Activated naive CD4-positive, alpha-beta T cell treated with anti-CD3 and anti-CD28 coated beads, Interleukin-2, amount 50 U/mL, for 24 hours (primary cell): ENCODE measurements at regions not wholly inside any gene's neighbourhood (a gene's known extent, or its start where the extent isn't known, plus 50 kb on each side); places are given as distances from the start of the nearest gene placed in this dataset.
"Not testable (repeated sequence)": the region's sequence is repeated elsewhere in the genome, so short reads cannot be mapped to it uniquely, and the experiment has no call there.

Source experiments
- H3K27ac Mint-ChIP-seq: one replicate; pipeline ENCODE4 v1.8.0; 2021; ENCODE audit warnings: mild to moderate bottlenecking, mixed read lengths
- H3K27me3 Mint-ChIP-seq: one replicate; pipeline ENCODE4 v1.8.0; 2021; ENCODE audit warnings: mixed read lengths
- H3K36me3 Mint-ChIP-seq: one replicate; pipeline ENCODE4 v1.8.0; 2021; ENCODE audit warnings: mixed read lengths
- H3K4me1 Mint-ChIP-seq: one replicate; pipeline ENCODE4 v1.8.0; 2021; ENCODE audit warnings: mixed read lengths
- H3K4me3 Mint-ChIP-seq: one replicate; pipeline ENCODE4 v1.8.0; 2021; ENCODE audit warnings: mild to moderate bottlenecking, mixed read lengths
- H3K9me3 Mint-ChIP-seq: one replicate; pipeline ENCODE4 v1.8.0; 2021; ENCODE audit warnings: mixed read lengths

DNA sequence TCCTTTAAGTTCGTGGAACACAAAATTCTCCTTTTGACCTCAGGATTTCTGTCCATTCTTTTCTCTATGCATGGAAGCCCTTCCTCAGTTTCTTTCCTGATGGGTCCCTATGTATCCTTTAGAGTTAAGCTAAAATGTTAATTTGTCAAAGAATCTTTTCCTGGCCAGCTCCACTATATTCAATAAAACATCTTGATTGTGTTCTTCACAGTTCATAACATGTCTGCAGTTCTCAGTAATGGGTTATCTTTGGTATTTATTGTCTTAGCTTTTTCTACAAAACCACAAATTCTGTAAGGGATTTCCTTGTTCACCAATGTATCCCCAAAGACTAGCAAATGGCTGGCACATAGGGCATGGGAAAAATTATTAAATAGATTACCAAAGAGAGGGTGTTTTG, 998.5 kb downstream of the ADGRL2 start:
- H3K27me3 Mint-ChIP-seq: peaks cover 3% of the 10 kb centered on the region
- no peak overlapping the region for H3K27ac Mint-ChIP-seq
- no peak overlapping the region for H3K4me3 Mint-ChIP-seq
- no peaks in the 10 kb centered on the region for H3K4me1 Mint-ChIP-seq
- H3K9me3 Mint-ChIP-seq: peaks cover 6% of the 10 kb centered on the region
- no peaks in the 10 kb centered on the region for H3K36me3 Mint-ChIP-seq

GRCh38 chr1:82795508-82796149, 994.9 kb downstream of the ADGRL2 start:
- Mint-ChIP-seq H3K27ac (no peak overlapping the region), H3K4me3 (no peak overlapping the region), H3K36me3 (no peaks in the 10 kb centered on the region), H3K4me1 (no peaks in the 10 kb centered on the region), H3K9me3 (peaks cover 6% of the 10 kb centered on the region), H3K27me3 (no peaks in the 10 kb centered on the region)

DNA sequence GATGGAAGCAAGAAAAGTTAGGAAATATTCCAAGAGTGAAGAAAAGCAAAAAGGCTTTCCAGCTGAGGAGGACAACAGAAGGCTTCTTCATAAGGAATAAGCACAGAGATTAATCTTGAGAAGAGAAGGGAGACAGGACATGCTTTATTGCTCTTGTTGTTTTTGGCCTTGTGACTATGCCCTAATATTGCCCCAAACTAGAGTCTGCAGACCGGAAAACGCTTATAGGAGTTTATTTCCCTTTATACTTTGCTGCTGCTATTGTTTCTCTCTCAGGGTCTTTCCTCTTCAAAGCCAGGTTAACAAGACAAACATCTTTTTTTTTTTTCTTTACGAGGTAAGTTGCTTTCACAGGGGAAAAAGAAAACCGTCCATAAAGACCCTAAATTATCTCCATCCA, 991.4 kb downstream of the ADGRL2 start:
- no peak overlapping the region for H3K27ac Mint-ChIP-seq
- no peaks in the 10 kb centered on the region for H3K27me3 Mint-ChIP-seq

GRCh38 chr1:82790556-82790955, 989.8 kb downstream of the ADGRL2 start:
- H3K4me1 Mint-ChIP-seq: no peaks in the 10 kb centered on the region
- H3K27ac Mint-ChIP-seq: no peak overlapping the region
- no peak overlapping the region for H3K4me3 Mint-ChIP-seq
- no peaks in the 10 kb centered on the region for H3K27me3 Mint-ChIP-seq
- H3K9me3 Mint-ChIP-seq: no peaks in the 10 kb centered on the region
- H3K36me3 Mint-ChIP-seq: no peaks in the 10 kb centered on the region

More for the DNA sequence above, 991.4 kb downstream of the ADGRL2 start:
- no peak overlapping the region for H3K4me3 Mint-ChIP-seq
- H3K9me3 Mint-ChIP-seq: no peaks in the 10 kb centered on the region
- H3K36me3 Mint-ChIP-seq: no peaks in the 10 kb centered on the region
- no peaks in the 10 kb centered on the region for H3K4me1 Mint-ChIP-seq

- no peaks in the 10 kb centered on the region for H3K27me3 Mint-ChIP-seq
- no peak overlapping the region for H3K4me3 Mint-ChIP-seq
- H3K9me3 Mint-ChIP-seq: no peaks in the 10 kb centered on the region
- H3K36me3 Mint-ChIP-seq: no peaks in the 10 kb centered on the region
- H3K4me1 Mint-ChIP-seq: no peaks in the 10 kb centered on the region
- no peak overlapping the region for H3K27ac Mint-ChIP-seq
Observed at GRCh38 chr1:82788660-82789059, 987.9 kb downstream of the ADGRL2 start.

- no peak overlapping the region for H3K27ac Mint-ChIP-seq
- H3K9me3 Mint-ChIP-seq: no peaks in the 10 kb centered on the region
- H3K27me3 Mint-ChIP-seq: no peaks in the 10 kb centered on the region
- no peaks in the 10 kb centered on the region for H3K36me3 Mint-ChIP-seq
- H3K4me1 Mint-ChIP-seq: no peaks in the 10 kb centered on the region
- H3K4me3 Mint-ChIP-seq: no peak overlapping the region
Observed at GRCh38 chr1:82788038-82788437, 987.3 kb downstream of the ADGRL2 start.

DNA sequence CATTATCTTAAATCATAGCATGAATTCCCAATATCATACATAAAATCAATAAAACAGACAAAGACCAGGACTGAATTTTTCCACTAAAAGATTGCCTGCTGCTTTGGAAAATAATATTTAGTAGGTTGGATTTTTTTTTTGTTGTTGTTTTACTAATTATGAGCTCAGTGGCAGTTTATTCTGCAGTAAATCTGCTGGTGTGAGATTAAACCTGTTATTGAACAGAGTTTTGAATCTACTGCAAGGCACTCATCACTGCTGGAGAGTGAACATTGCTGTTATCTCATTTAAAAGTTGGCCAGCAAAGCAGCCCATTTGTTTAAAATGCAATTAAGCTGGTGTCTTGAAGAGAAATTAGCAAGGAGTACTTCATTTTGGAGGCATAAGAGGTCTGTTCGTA, 986.1 kb downstream of the ADGRL2 start:
- Mint-ChIP-seq H3K4me1 (no peaks in the 10 kb centered on the region), H3K4me3 (no peak overlapping the region), H3K27me3 (no peaks in the 10 kb centered on the region)

GRCh38 chr1:82785268-82785790, 984.6 kb downstream of the ADGRL2 start:
- Mint-ChIP-seq H3K4me3 (no peak overlapping the region), H3K27ac (no peak overlapping the region), H3K4me1 (no peaks in the 10 kb centered on the region), H3K9me3 (no peaks in the 10 kb centered on the region), H3K36me3 (no peaks in the 10 kb centered on the region), H3K27me3 (no peaks in the 10 kb centered on the region)

More for the DNA sequence above, 986.1 kb downstream of the ADGRL2 start:
- Mint-ChIP-seq H3K9me3 (no peaks in the 10 kb centered on the region), H3K36me3 (no peaks in the 10 kb centered on the region), H3K27ac (no peak overlapping the region)

DNA sequence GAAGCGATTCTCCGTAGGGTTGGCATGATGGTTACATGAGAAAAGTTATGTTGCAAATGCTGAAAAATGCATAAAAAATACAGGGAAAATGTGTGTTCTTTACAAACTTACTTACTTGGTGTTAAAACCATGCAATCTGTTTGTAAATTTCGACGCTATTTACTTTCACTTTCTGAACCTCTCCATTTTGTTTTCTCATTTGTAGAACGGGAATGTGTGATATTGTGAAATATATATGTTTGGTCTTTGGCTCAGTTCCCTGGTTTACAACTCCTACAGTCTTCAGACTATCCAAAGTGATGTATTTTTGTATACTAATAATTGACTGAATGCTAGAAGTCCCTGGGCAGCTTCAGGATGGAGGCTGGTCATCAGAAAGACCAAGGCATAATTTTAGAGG, 982.3 kb downstream of the ADGRL2 start:
- H3K4me1 Mint-ChIP-seq: no peaks in the 10 kb centered on the region
- no peaks in the 10 kb centered on the region for H3K9me3 Mint-ChIP-seq
- no peaks in the 10 kb centered on the region for H3K36me3 Mint-ChIP-seq
- no peak overlapping the region for H3K4me3 Mint-ChIP-seq
- no peak overlapping the region for H3K27ac Mint-ChIP-seq
- no peaks in the 10 kb centered on the region for H3K27me3 Mint-ChIP-seq

DNA sequence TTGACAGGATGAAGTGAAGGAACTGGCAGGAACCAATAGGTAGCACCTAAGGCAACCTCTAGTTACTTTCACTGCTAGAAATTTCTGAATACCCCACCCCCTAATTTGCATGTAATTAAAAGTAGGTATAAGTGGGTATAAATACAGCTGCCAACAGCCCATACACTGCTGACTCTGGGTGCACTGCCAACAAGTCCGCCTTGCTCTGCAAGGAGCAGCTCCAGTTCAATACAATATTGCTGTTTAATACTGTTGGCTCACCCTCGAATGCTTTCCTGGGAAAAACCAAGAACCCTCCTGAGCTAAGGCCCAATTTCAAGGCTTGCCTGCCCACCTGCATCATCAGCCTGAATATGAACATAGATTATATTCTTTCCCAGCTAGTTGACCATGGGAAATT, 981.9 kb downstream of the ADGRL2 start:
- H3K9me3 Mint-ChIP-seq: no peaks in the 10 kb centered on the region
- no peaks in the 10 kb centered on the region for H3K36me3 Mint-ChIP-seq
- no peaks in the 10 kb centered on the region for H3K4me1 Mint-ChIP-seq
- H3K27me3 Mint-ChIP-seq: no peaks in the 10 kb centered on the region
- no peak overlapping the region for H3K27ac Mint-ChIP-seq
- no peak overlapping the region for H3K4me3 Mint-ChIP-seq

GRCh38 chr1:82778612-82779011, 977.9 kb downstream of the ADGRL2 start:
- no peaks in the 10 kb centered on the region for H3K27me3 Mint-ChIP-seq
- no peak overlapping the region for H3K27ac Mint-ChIP-seq
- no peaks in the 10 kb centered on the region for H3K9me3 Mint-ChIP-seq
- H3K4me3 Mint-ChIP-seq: no peak overlapping the region
- no peaks in the 10 kb centered on the region for H3K4me1 Mint-ChIP-seq
- H3K36me3 Mint-ChIP-seq: no peaks in the 10 kb centered on the region

- no peaks in the 10 kb centered on the region for H3K36me3 Mint-ChIP-seq
- H3K27me3 Mint-ChIP-seq: no peaks in the 10 kb centered on the region
- H3K4me1 Mint-ChIP-seq: no peaks in the 10 kb centered on the region
- H3K9me3 Mint-ChIP-seq: no peaks in the 10 kb centered on the region
- H3K4me3 Mint-ChIP-seq: no peak overlapping the region
- no peak overlapping the region for H3K27ac Mint-ChIP-seq
Observed at GRCh38 chr1:82777240-82777639, 976.5 kb downstream of the ADGRL2 start.

DNA sequence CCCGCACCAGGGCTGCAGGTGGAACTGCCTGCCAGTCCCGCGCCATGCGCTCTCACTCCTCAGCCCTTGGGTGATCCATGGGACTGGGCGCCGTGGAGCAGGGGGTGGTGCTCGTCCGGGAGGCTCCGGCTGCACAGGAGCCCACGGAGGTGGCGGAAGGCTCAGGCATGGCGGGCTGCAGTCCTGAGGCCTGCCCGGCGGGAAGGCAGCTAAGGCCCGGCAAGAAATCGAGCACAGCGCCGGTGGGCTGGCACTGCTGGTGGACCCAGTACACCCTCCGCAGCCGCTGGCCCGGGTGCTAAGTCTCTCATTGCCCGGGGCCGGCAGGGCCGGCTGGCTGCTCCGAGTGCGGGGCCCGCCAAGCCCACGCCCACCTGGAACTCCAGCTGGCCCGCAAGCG, 976.0 kb downstream of the ADGRL2 start:
- H3K9me3 Mint-ChIP-seq, H3K27ac Mint-ChIP-seq, H3K27me3 Mint-ChIP-seq, H3K4me3 Mint-ChIP-seq, H3K36me3 Mint-ChIP-seq, H3K4me1 Mint-ChIP-seq: not testable (repeated sequence)

GRCh38 chr1:82775406-82776000, 974.8 kb downstream of the ADGRL2 start:
- Mint-ChIP-seq H3K27me3 (no peaks in the 10 kb centered on the region), H3K9me3 (no peaks in the 10 kb centered on the region), H3K4me3 (no peak overlapping the region), H3K4me1 (no peaks in the 10 kb centered on the region), H3K36me3 (no peaks in the 10 kb centered on the region), H3K27ac (no peak overlapping the region)

GRCh38 chr1:82762829-82763532, 962.2 kb downstream of the ADGRL2 start:
- Mint-ChIP-seq H3K4me3 (no peak overlapping the region), H3K9me3 (no peaks in the 10 kb centered on the region), H3K36me3 (no peaks in the 10 kb centered on the region), H3K4me1 (no peaks in the 10 kb centered on the region), H3K27me3 (peaks cover 6% of the 10 kb centered on the region), H3K27ac (no peak overlapping the region)

GRCh38 chr1:82759035-82759434, 958.3 kb downstream of the ADGRL2 start:
- Mint-ChIP-seq H3K27me3 (peaks cover 6% of the 10 kb centered on the region), H3K9me3 (no peaks in the 10 kb centered on the region), H3K27ac (no peak overlapping the region), H3K4me1 (no peaks in the 10 kb centered on the region), H3K36me3 (no peaks in the 10 kb centered on the region), H3K4me3 (no peak overlapping the region)
